ENCODE measurements at regions not wholly inside any gene's neighbourhood (a gene's known extent, or its start where the extent isn't known, plus 50 kb on each side); places are given as distances from the start of the nearest gene placed in this dataset.

DNA sequence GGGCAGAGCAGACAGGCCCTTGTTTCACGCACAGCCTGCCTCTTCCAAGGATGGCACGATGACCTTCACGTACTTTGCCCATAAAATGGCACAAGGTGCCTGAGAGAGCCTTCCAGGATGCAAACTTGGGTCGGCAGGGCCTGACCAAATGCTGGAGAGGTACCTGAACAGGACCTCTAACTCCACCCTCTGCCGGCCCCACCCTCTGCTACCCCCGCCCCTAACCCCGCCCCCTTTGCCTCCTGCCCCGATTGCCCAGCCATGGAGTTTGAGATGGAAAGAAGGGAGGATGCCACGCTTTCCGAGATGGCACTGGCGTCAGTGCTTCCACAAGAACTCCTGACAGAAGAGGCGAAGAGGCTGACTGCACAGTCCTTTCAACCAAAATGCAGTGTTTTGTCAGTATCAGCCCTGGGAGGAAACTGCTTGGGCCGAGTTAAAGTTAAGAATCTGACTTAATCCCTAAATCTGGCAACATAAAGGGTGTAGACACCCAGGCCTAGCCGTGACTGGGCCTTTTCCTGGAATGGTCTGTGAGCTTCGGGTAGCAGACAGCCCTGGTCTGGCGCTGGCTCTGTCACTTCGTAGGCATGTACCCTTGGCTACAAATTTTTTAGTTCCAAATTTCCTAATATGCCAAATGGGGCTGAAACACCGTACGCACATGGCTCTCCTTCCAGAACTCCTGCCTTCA is 230.3 kb upstream of the RGMA start:
- TF ChIP-seq POLR2A (IDR thresholded peaks at IDR 0.05) (no peak), POLR2AphosphoS5 (IDR thresholded peaks at IDR 0.05) (no peak)
- TF ChIP-seq, protein P1, sequence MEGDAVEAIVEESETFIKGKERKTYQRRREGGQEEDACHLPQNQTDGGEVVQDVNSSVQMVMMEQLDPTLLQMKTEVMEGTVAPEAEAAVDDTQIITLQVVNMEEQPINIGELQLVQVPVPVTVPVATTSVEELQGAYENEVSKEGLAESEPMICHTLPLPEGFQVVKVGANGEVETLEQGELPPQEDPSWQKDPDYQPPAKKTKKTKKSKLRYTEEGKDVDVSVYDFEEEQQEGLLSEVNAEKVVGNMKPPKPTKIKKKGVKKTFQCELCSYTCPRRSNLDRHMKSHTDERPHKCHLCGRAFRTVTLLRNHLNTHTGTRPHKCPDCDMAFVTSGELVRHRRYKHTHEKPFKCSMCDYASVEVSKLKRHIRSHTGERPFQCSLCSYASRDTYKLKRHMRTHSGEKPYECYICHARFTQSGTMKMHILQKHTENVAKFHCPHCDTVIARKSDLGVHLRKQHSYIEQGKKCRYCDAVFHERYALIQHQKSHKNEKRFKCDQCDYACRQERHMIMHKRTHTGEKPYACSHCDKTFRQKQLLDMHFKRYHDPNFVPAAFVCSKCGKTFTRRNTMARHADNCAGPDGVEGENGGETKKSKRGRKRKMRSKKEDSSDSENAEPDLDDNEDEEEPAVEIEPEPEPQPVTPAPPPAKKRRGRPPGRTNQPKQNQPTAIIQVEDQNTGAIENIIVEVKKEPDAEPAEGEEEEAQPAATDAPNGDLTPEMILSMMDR (IDR thresholded peaks at IDR 0.05), result no peak
